CD1c-positive myeloid dendritic cell (primary cell): ENCODE measurements at regions not wholly inside any gene's neighbourhood (a gene's known extent, or its start where the extent isn't known, plus 50 kb on each side); places are given as distances from the start of the nearest gene placed in this dataset.

ENCODE experiments used
- DNase-seq: peaks from one replicate; pipeline ENCODE4 v3.0.0-alpha.2; 2016; ENCODE audit errors: extremely low spot score

- no peak for DNase-seq
Measured at GRCh38 chr17:72056727-72057290, 64.0 kb upstream of the SOX9 start.

- DNase-seq, result no peak
Measured at GRCh38 chr17:72060084-72060483, 60.7 kb upstream of the SOX9 start.

- no peak for DNase-seq
Measured at GRCh38 chr17:72063262-72063661, 57.6 kb upstream of the SOX9 start.

GRCh38 chr17:72063756-72064450 is 56.9 kb upstream of the SOX9 start:
- DNase-seq, result no peak

- DNase-seq, result no peak
Measured at GRCh38 chr17:72064606-72065193, 56.1 kb upstream of the SOX9 start.

- DNase-seq, result no peak
Measured at GRCh38 chr17:72065556-72065955, 55.3 kb upstream of the SOX9 start.

- DNase-seq, result no peak
Measured at GRCh38 chr17:72068643-72069042, 52.2 kb upstream of the SOX9 start.

- no peak for DNase-seq
Measured at GRCh38 chr17:72069586-72070202, 51.1 kb upstream of the SOX9 start.
